ENCODE measurements at regions not wholly inside any gene's neighbourhood (a gene's known extent, or its start where the extent isn't known, plus 50 kb on each side); places are given as distances from the start of the nearest gene placed in this dataset.
"Not testable (repeated sequence)": the region's sequence is repeated elsewhere in the genome, so short reads cannot be mapped to it uniquely, and the experiment has no call there.

DNA sequence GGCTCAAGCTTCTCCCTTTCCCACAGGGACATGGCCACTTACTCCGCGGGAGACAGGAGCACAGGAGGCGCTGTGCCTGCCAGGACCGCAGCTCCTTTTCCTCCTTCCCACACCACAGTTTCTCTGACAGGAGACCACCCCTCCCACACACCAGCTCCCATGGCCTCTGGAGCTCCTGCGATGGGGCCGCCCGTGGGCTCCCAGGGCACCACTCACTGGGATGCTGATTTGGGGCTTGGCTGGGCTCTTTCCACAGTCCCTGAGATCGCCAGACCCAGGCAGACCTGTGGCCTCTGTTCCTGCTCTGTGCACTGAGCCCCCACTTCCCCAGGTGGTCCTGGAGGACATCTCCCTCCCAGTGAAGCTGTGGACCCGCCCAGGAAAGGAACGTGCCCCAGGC is 226.9 kb upstream of the SHH start:
- no peaks in the 10 kb centered on the region for H3K9me3 Mint-ChIP-seq
- no peak overlapping the region for H3K4me3 Mint-ChIP-seq

DNA sequence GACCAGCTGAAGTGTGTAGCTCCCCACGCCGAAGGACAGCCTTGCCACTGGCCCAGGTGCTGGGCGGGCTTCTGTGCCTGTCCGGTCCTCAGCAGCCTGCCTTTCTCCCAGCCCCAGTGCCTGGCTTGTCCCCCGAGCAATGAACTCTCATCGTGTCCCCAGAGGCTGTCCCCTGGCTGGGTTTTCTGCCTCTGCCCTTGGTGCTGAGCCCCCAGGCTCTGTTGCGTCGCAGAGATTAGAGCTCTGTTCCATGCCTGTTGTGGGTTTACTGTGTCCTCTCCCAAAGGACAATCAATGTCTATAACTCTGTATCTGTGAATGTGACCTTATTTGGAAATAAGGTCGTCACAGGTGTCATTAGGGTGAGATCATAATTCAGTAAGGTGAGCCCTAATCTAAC is 226.1 kb upstream of the SHH start:
- Mint-ChIP-seq H3K36me3 (ENCODE audit: low read depth) (no peaks in the 10 kb centered on the region), H3K27ac (no peak overlapping the region), H3K4me1 (no peaks in the 10 kb centered on the region), H3K4me3 (no peak overlapping the region), H3K27me3 (peaks cover 8% of the 10 kb centered on the region), H3K9me3 (no peaks in the 10 kb centered on the region)
- ATAC-seq (replicated peaks), result no peak

More for the DNA sequence above, 226.9 kb upstream of the SHH start:
- no peak overlapping the region for H3K27ac Mint-ChIP-seq
- no peaks in the 10 kb centered on the region for H3K4me1 Mint-ChIP-seq
- ATAC-seq (replicated peaks), result no peak
- H3K36me3 Mint-ChIP-seq (ENCODE audit: low read depth), result no peaks in the 10 kb centered on the region
- H3K27me3 Mint-ChIP-seq, result peaks cover 8% of the 10 kb centered on the region

- Mint-ChIP-seq H3K4me1 (no peaks in the 10 kb centered on the region), H3K27me3 (peaks cover 14% of the 10 kb centered on the region), H3K9me3 (no peaks in the 10 kb centered on the region), H3K36me3 (ENCODE audit: low read depth) (no peaks in the 10 kb centered on the region), H3K4me3 (no peak overlapping the region), H3K27ac (no peak overlapping the region)
- no peak for ATAC-seq (replicated peaks)
Measured at GRCh38 chr7:156036153-156036552, 223.9 kb upstream of the SHH start.

- not testable (repeated sequence) for H3K9me3 Mint-ChIP-seq; H3K4me3 Mint-ChIP-seq; H3K27ac Mint-ChIP-seq; H3K36me3 Mint-ChIP-seq (ENCODE audit: low read depth); ATAC-seq (replicated peaks); H3K4me1 Mint-ChIP-seq
- peaks cover 14% of the 10 kb centered on the region for H3K27me3 Mint-ChIP-seq
Measured at GRCh38 chr7:156035387-156035786, 223.1 kb upstream of the SHH start.

GRCh38 chr7:156034397-156034796 is 222.1 kb upstream of the SHH start:
- H3K36me3 Mint-ChIP-seq (ENCODE audit: low read depth), result no peaks in the 10 kb centered on the region
- no peak overlapping the region for H3K4me3 Mint-ChIP-seq
- no peak overlapping the region for H3K27ac Mint-ChIP-seq
- no peak for ATAC-seq (replicated peaks)
- peaks cover 14% of the 10 kb centered on the region for H3K27me3 Mint-ChIP-seq
- H3K9me3 Mint-ChIP-seq, result no peaks in the 10 kb centered on the region
- H3K4me1 Mint-ChIP-seq, result no peaks in the 10 kb centered on the region

DNA sequence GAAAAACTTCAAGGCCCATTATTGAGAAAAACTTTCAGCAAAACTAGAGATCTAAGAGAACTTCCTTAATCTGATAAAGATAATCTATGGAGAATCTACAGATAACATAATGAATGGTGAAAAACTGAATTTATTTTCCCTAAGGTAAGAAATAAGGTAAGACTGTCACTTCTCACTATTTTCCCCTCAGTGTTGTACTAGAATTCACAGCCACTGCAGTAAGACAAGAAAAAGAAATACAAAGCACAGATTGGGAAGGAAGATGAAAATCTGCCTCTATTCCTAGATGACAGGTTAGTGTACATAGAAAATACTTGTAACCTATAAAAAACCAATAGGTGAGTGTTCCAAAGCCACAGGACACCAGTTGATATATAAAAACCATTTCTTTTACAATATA is 220.7 kb upstream of the SHH start:
- H3K36me3 Mint-ChIP-seq (ENCODE audit: low read depth), result no peaks in the 10 kb centered on the region
- H3K4me1 Mint-ChIP-seq, result no peaks in the 10 kb centered on the region
- no peaks in the 10 kb centered on the region for H3K9me3 Mint-ChIP-seq
- no peak for ATAC-seq (replicated peaks)
- H3K4me3 Mint-ChIP-seq, result no peak overlapping the region
- H3K27me3 Mint-ChIP-seq, result peaks cover 15% of the 10 kb centered on the region
- H3K27ac Mint-ChIP-seq, result no peak overlapping the region

- Mint-ChIP-seq H3K9me3 (no peaks in the 10 kb centered on the region), H3K4me1 (no peaks in the 10 kb centered on the region), H3K27me3 (peaks cover 15% of the 10 kb centered on the region), H3K27ac (no peak overlapping the region), H3K36me3 (ENCODE audit: low read depth) (no peaks in the 10 kb centered on the region), H3K4me3 (no peak overlapping the region)
- ATAC-seq (replicated peaks), result no peak
Measured at GRCh38 chr7:156031679-156032478, 219.6 kb upstream of the SHH start.

DNA sequence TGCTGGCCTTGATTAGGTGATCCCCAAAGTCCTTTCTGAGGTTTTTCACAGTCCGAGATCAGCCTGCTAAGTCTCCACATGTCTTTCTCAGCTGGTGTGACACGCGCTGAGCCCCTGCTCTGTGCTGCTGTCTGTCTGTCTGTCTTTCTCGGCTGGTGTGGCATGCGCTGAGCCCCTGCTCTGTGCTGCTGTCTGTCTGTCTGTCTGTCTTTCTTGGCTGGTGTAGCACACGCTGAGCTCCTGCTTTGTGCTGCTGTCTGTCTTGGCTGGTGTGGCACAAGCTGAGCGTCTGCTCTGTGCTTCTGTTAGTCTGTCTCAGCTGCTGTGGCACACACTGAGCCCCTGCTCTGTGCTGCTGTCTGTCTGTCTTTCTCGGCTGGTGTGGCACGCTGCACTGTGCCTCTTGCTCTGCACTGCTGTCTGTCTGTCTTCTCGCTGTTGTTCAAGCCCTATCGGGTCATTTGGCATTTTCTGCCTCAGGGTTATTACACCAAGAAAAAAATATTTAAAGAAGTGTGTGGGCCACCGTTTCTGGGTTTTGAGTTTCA is 217.3 kb upstream of the SHH start:
- no peak overlapping the region for H3K27ac Mint-ChIP-seq
- H3K9me3 Mint-ChIP-seq, result no peaks in the 10 kb centered on the region
- H3K4me3 Mint-ChIP-seq, result no peak overlapping the region
- no peaks in the 10 kb centered on the region for H3K36me3 Mint-ChIP-seq (ENCODE audit: low read depth)
- no peak for ATAC-seq (replicated peaks)
- peaks cover 14% of the 10 kb centered on the region for H3K27me3 Mint-ChIP-seq
- no peaks in the 10 kb centered on the region for H3K4me1 Mint-ChIP-seq

DNA sequence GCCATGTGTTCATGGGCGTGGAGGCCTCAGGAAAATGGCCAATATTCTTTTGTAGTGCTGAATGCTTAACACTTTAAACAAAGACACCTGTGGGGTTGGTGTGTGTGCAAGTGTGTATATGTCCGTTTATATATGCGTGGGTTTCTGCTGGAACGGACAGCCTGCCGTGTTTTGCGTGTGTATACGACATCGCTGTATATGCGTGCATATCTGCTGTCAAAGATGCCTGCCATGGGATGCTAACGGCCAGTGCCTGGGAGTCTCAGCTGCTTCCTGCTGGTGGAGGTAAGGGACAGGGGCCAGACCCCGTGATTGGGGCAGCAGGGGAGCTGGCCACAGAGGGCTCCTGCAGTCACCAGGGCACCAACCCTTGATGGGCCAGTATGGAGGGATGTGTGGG is 216.3 kb upstream of the SHH start:
- H3K27me3 Mint-ChIP-seq, result peaks cover 11% of the 10 kb centered on the region
- no peak for ATAC-seq (replicated peaks)
- no peaks in the 10 kb centered on the region for H3K36me3 Mint-ChIP-seq (ENCODE audit: low read depth)
- H3K9me3 Mint-ChIP-seq, result no peaks in the 10 kb centered on the region
- no peak overlapping the region for H3K27ac Mint-ChIP-seq
- no peaks in the 10 kb centered on the region for H3K4me1 Mint-ChIP-seq
- H3K4me3 Mint-ChIP-seq, result no peak overlapping the region

- no peak for ATAC-seq (replicated peaks)
- Mint-ChIP-seq H3K27me3 (peaks cover 11% of the 10 kb centered on the region), H3K4me1 (no peaks in the 10 kb centered on the region), H3K9me3 (no peaks in the 10 kb centered on the region), H3K4me3 (no peak overlapping the region), H3K27ac (no peak overlapping the region), H3K36me3 (ENCODE audit: low read depth) (no peaks in the 10 kb centered on the region)
Measured at GRCh38 chr7:156027821-156028220, 215.6 kb upstream of the SHH start.

DNA sequence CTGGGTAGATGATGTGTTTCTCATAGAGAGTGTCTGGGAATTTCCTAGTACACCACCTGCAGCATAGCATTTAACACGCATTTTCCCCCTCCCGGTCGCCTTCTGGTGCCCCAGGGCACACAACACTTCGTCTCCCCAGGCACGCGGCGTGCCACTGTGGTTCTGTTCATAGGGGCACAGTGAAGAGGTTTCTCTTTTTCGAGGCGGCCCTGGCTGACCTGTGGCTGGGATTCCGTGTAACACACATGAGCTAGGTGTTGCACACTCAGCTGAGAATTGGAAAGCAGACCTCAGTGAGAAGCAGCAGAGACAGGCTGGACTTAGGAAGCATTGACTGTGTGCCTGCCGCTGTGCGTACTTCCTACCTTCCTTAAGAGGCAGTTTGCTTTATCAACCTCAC is 214.3 kb upstream of the SHH start:
- Mint-ChIP-seq H3K36me3 (ENCODE audit: low read depth) (no peaks in the 10 kb centered on the region), H3K4me3 (no peak overlapping the region), H3K9me3 (no peaks in the 10 kb centered on the region), H3K4me1 (no peaks in the 10 kb centered on the region), H3K27ac (no peak overlapping the region), H3K27me3 (peaks cover 5% of the 10 kb centered on the region)
- no peak for ATAC-seq (replicated peaks)

GRCh38 chr7:156026076-156026600 is 213.9 kb upstream of the SHH start:
- no peak for ATAC-seq (replicated peaks)
- no peak overlapping the region for H3K27ac Mint-ChIP-seq
- H3K9me3 Mint-ChIP-seq, result no peaks in the 10 kb centered on the region
- H3K4me1 Mint-ChIP-seq, result no peaks in the 10 kb centered on the region
- no peak overlapping the region for H3K4me3 Mint-ChIP-seq
- H3K27me3 Mint-ChIP-seq, result peaks cover 5% of the 10 kb centered on the region
- H3K36me3 Mint-ChIP-seq (ENCODE audit: low read depth), result no peaks in the 10 kb centered on the region

DNA sequence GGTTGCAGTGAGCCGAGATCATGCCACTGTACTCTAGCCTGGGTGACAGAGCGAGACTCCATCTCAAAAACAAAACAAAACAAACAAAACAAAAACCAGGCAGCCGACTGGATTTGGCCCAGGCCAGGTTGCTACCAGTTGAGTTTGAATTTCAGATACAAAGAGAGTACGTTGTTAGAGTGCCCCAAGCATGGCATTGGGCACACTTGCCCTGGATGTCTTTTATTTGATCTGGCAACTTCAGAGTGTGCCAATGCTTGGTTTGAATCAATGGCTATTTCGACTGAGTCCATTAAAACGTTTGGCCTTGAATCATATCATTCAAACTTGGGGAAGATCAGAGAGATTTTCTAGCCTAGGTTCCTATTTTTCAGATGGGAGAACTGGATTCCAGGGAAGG is 213.4 kb upstream of the SHH start:
- H3K27me3 Mint-ChIP-seq, result peaks cover 5% of the 10 kb centered on the region
- no peaks in the 10 kb centered on the region for H3K4me1 Mint-ChIP-seq
- H3K36me3 Mint-ChIP-seq (ENCODE audit: low read depth), result no peaks in the 10 kb centered on the region
- H3K27ac Mint-ChIP-seq, result no peak overlapping the region
- no peak for ATAC-seq (replicated peaks)
- no peak overlapping the region for H3K4me3 Mint-ChIP-seq
- no peaks in the 10 kb centered on the region for H3K9me3 Mint-ChIP-seq

- H3K27me3 Mint-ChIP-seq, result peaks cover 6% of the 10 kb centered on the region
- no peaks in the 10 kb centered on the region for H3K4me1 Mint-ChIP-seq
- no peaks in the 10 kb centered on the region for H3K9me3 Mint-ChIP-seq
- no peak for ATAC-seq (replicated peaks)
- H3K27ac Mint-ChIP-seq, result no peak overlapping the region
- H3K4me3 Mint-ChIP-seq, result no peak overlapping the region
- no peaks in the 10 kb centered on the region for H3K36me3 Mint-ChIP-seq (ENCODE audit: low read depth)
Measured at GRCh38 chr7:156024201-156024600, 211.9 kb upstream of the SHH start.

Data from activated T-helper 17 cell treated with anti-CD3 and anti-CD28 coated beads, Interleukin-2, amount 50 U/mL, for 72 hours (primary cell).